SJSA1 (cell line): ENCODE measurements at regions not wholly inside any gene's neighbourhood (a gene's known extent, or its start where the extent isn't known, plus 50 kb on each side); places are given as distances from the start of the nearest gene placed in this dataset.
A peak's percentile ranks its signal among the peaks of the same experiment; 100 is the strongest.
"Not testable (repeated sequence)": the region's sequence is repeated elsewhere in the genome, so short reads cannot be mapped to it uniquely, and the experiment has no call there.

Source experiments
- DNase-seq, 2 experiments: peaks; one replicate each; pipeline ENCODE4 v3.0.0-alpha.2; 2015 to 2020; ENCODE audit warnings: low spot score in 2 of 2, low read depth in 1 of 2
- H3K27ac ChIP-seq: fragments of 250-450 bp; sonication (Bioruptor Pico); 2 replicates; pipeline ENCODE4 v1.5.1; 2020; ENCODE audit warnings: mild to moderate bottlenecking, moderate library complexity
- H3K27me3 ChIP-seq: fragments of 250-450 bp; sonication (Bioruptor Pico); replicated peaks from 2 replicates; pipeline ENCODE4 v1.5.1; 2020; ENCODE audit warnings: mild to moderate bottlenecking, moderate library complexity
- H3K36me3 ChIP-seq: fragments of 250-450 bp; sonication (Bioruptor Pico); 2 replicates; pipeline ENCODE4 v1.5.1; 2020; ENCODE audit warnings: mild to moderate bottlenecking
- H3K4me1 ChIP-seq: fragments of 250-450 bp; sonication (Bioruptor Pico); replicated peaks from 2 replicates; pipeline ENCODE4 v1.6.1; 2021; ENCODE audit warnings: mild to moderate bottlenecking
- H3K4me3 ChIP-seq: fragments of 250-450 bp; sonication (Bioruptor Pico); 2 replicates; pipeline ENCODE4 v1.5.1; 2020; ENCODE audit warnings: mild to moderate bottlenecking
- H3K9me3 ChIP-seq: fragments of 250-450 bp; sonication (Bioruptor Pico); replicated peaks from 2 replicates; pipeline ENCODE4 v1.5.1; 2020; ENCODE audit warnings: mild to moderate bottlenecking

GRCh38 chr2:223311889-223312680 is 260.1 kb downstream of the KCNE4 start:
- no peaks in the 10 kb centered on the region for H3K9me3 ChIP-seq
- no peaks in the 10 kb centered on the region for H3K4me1 ChIP-seq
- no peaks in the 10 kb centered on the region for H3K27me3 ChIP-seq

GRCh38 chr2:223313101-223313500 is 261.1 kb downstream of the KCNE4 start:
- Histone ChIP-seq H3K36me3 (no peaks in the 10 kb centered on the region), H3K27ac (no peak overlapping the region), H3K9me3 (no peaks in the 10 kb centered on the region), H3K27me3 (no peaks in the 10 kb centered on the region), H3K4me3 (no peak overlapping the region), H3K4me1 (no peaks in the 10 kb centered on the region)
- no peak for DNase-seq

More at GRCh38 chr2:223311889-223312680, 260.1 kb downstream of the KCNE4 start:
- Histone ChIP-seq H3K27ac (no peak overlapping the region), H3K36me3 (no peaks in the 10 kb centered on the region), H3K4me3 (no peak overlapping the region)
- DNase-seq, result no peak

- no peaks in the 10 kb centered on the region for H3K9me3 ChIP-seq
- H3K36me3 ChIP-seq, result no peaks in the 10 kb centered on the region
- DNase-seq, result no peak
- H3K27me3 ChIP-seq, result no peaks in the 10 kb centered on the region
- no peak overlapping the region for H3K4me3 ChIP-seq
- no peaks in the 10 kb centered on the region for H3K4me1 ChIP-seq
- H3K27ac ChIP-seq, result no peak overlapping the region
Measured at GRCh38 chr2:223314811-223315210, 262.8 kb downstream of the KCNE4 start.

GRCh38 chr2:223315813-223316212 is 263.8 kb downstream of the KCNE4 start:
- no peaks in the 10 kb centered on the region for H3K4me1 ChIP-seq
- H3K27ac ChIP-seq, result no peak overlapping the region
- no peaks in the 10 kb centered on the region for H3K27me3 ChIP-seq
- H3K4me3 ChIP-seq, result no peak overlapping the region
- H3K36me3 ChIP-seq, result no peaks in the 10 kb centered on the region
- no peak for DNase-seq
- no peaks in the 10 kb centered on the region for H3K9me3 ChIP-seq

GRCh38 chr2:223316342-223316741 is 264.4 kb downstream of the KCNE4 start:
- H3K36me3 ChIP-seq, result no peaks in the 10 kb centered on the region
- H3K9me3 ChIP-seq, result no peaks in the 10 kb centered on the region
- DNase-seq, result no peak
- no peaks in the 10 kb centered on the region for H3K4me1 ChIP-seq
- H3K27me3 ChIP-seq, result no peaks in the 10 kb centered on the region
- no peak overlapping the region for H3K4me3 ChIP-seq
- no peak overlapping the region for H3K27ac ChIP-seq

- H3K27ac ChIP-seq, result no peak overlapping the region
- no peaks in the 10 kb centered on the region for H3K9me3 ChIP-seq
- H3K36me3 ChIP-seq, result no peaks in the 10 kb centered on the region
- no peak for DNase-seq
- no peaks in the 10 kb centered on the region for H3K27me3 ChIP-seq
- no peak overlapping the region for H3K4me3 ChIP-seq
- H3K4me1 ChIP-seq, result peaks cover 7% of the 10 kb centered on the region
Measured at GRCh38 chr2:223319601-223320000, 267.6 kb downstream of the KCNE4 start.

- no peaks in the 10 kb centered on the region for H3K27me3 ChIP-seq
- H3K4me3 ChIP-seq, result no peak overlapping the region
- DNase-seq, result peak in 1 of 2 experiments; percentile 35
- no peaks in the 10 kb centered on the region for H3K36me3 ChIP-seq
- peak overlapping the region; percentile 1; the same call in 1 of the 2 replicates for H3K27ac ChIP-seq
- H3K4me1 ChIP-seq, result peaks cover 21% of the 10 kb centered on the region
- no peaks in the 10 kb centered on the region for H3K9me3 ChIP-seq
Measured at GRCh38 chr2:223324402-223324801, 272.4 kb downstream of the KCNE4 start.

- H3K4me3 ChIP-seq, result no peak overlapping the region
- peaks cover 21% of the 10 kb centered on the region for H3K4me1 ChIP-seq
Measured at GRCh38 chr2:223328578-223328977, 273.6 kb downstream of the SCG2 start.

GRCh38 chr2:223330747-223331146 is 271.4 kb downstream of the SCG2 start:
- not testable (repeated sequence) for H3K27me3 ChIP-seq, H3K27ac ChIP-seq, H3K36me3 ChIP-seq, DNase-seq, H3K9me3 ChIP-seq, H3K4me3 ChIP-seq, H3K4me1 ChIP-seq

More at GRCh38 chr2:223328578-223328977, 273.6 kb downstream of the SCG2 start:
- Histone ChIP-seq H3K36me3 (no peaks in the 10 kb centered on the region), H3K27ac (no peak overlapping the region), H3K9me3 (no peaks in the 10 kb centered on the region; the same call in 1 of the 2 replicates), H3K27me3 (no peaks in the 10 kb centered on the region)
- DNase-seq, result peak in 1 of 2 experiments; percentile 9

GRCh38 chr2:223338016-223338415 is 264.1 kb downstream of the SCG2 start:
- Histone ChIP-seq H3K4me1 (no peaks in the 10 kb centered on the region), H3K27ac (no peak overlapping the region), H3K27me3 (no peaks in the 10 kb centered on the region), H3K4me3 (no peak overlapping the region), H3K36me3 (no peaks in the 10 kb centered on the region), H3K9me3 (no peaks in the 10 kb centered on the region)
- no peak for DNase-seq

GRCh38 chr2:223357076-223357475 is 245.1 kb downstream of the SCG2 start:
- Histone ChIP-seq H3K4me3 (no peak overlapping the region), H3K9me3 (no peaks in the 10 kb centered on the region), H3K27me3 (no peaks in the 10 kb centered on the region), H3K4me1 (no peaks in the 10 kb centered on the region), H3K36me3 (no peaks in the 10 kb centered on the region), H3K27ac (no peak overlapping the region)
- DNase-seq, result no peak

GRCh38 chr2:223363085-223363484 is 239.1 kb downstream of the SCG2 start:
- no peaks in the 10 kb centered on the region for H3K36me3 ChIP-seq
- no peak overlapping the region for H3K4me3 ChIP-seq
- H3K4me1 ChIP-seq, result no peaks in the 10 kb centered on the region
- no peaks in the 10 kb centered on the region for H3K9me3 ChIP-seq
- no peak for DNase-seq
- H3K27ac ChIP-seq, result no peak overlapping the region
- H3K27me3 ChIP-seq, result peaks cover 5% of the 10 kb centered on the region; the same call in 1 of the 2 replicates

- no peak for DNase-seq
- Histone ChIP-seq H3K27ac (no peak overlapping the region), H3K27me3 (peaks cover 5% of the 10 kb centered on the region), H3K9me3 (no peaks in the 10 kb centered on the region), H3K4me3 (no peak overlapping the region), H3K36me3 (no peaks in the 10 kb centered on the region), H3K4me1 (no peaks in the 10 kb centered on the region)
Measured at GRCh38 chr2:223365158-223365679, 236.9 kb downstream of the SCG2 start.

GRCh38 chr2:223366566-223366965 is 235.6 kb downstream of the SCG2 start:
- no peak overlapping the region for H3K27ac ChIP-seq
- DNase-seq, result no peak
- H3K36me3 ChIP-seq, result no peaks in the 10 kb centered on the region
- no peaks in the 10 kb centered on the region for H3K4me1 ChIP-seq
- H3K4me3 ChIP-seq, result no peak overlapping the region
- H3K27me3 ChIP-seq, result peaks cover 5% of the 10 kb centered on the region
- no peaks in the 10 kb centered on the region for H3K9me3 ChIP-seq
